Effector memory CD4-positive, alpha-beta T cell (primary cell): ENCODE measurements at regions not wholly inside any gene's neighbourhood (a gene's known extent, or its start where the extent isn't known, plus 50 kb on each side); places are given as distances from the start of the nearest gene placed in this dataset.
A peak's percentile ranks its signal among the peaks of the same experiment; 100 is the strongest.

Source experiments
- DNase-seq, 3 donors: peaks; one replicate each; pipeline ENCODE4 v3.0.0-alpha.2; 2020
- H3K27ac ChIP-seq: 2 replicates; pipeline ENCODE4 v1.7.0; 2013; ENCODE audit warnings: mild to moderate bottlenecking, low read length, moderate library complexity; ENCODE audit not compliant: insufficient read depth, poor library complexity, severe bottlenecking
- H3K27me3 ChIP-seq: replicated peaks from 2 replicates; pipeline ENCODE4 v1.7.0; 2013; ENCODE audit warnings: mild to moderate bottlenecking, low read length; ENCODE audit not compliant: insufficient read depth, control insufficient read depth, poor library complexity, severe bottlenecking
- H3K36me3 ChIP-seq: 2 replicates; pipeline ENCODE4 v1.7.0; 2013; ENCODE audit warnings: mild to moderate bottlenecking, low read length, moderate library complexity; ENCODE audit not compliant: control insufficient read depth, insufficient read depth
- H3K4me1 ChIP-seq: 2 replicates; pipeline ENCODE4 v1.7.0; 2013; ENCODE audit warnings: low read length, mild to moderate bottlenecking; ENCODE audit not compliant: control insufficient read depth, insufficient read depth, poor library complexity, severe bottlenecking
- H3K4me3 ChIP-seq: 2 replicates; pipeline ENCODE4 v1.7.0; 2013; ENCODE audit warnings: low read length, low read depth, mild to moderate bottlenecking; ENCODE audit not compliant: insufficient read depth, poor library complexity, severe bottlenecking
- H3K9me3 ChIP-seq: 2 replicates; pipeline ENCODE4 v1.7.0; 2013; ENCODE audit warnings: mild to moderate bottlenecking, low read length, moderate library complexity; ENCODE audit not compliant: control insufficient read depth

DNA sequence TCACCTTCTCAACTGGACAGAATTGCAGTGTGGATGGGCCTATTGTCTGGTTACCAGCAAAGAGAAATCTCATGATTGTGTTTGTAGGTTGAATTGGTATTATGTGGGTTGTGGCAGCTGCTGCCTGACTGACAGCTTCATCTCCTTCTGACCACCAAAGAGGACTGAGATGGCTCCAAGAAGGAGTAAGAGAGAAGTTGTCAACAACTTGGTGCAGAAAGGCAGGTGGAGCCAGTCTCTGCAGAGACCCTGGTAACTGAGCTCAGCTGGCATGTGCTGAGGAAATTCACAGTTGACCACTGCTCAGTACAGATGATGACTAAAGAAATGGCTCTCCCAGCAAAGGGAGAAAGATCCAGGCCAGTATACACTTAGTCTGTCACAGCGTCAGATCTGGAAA lies 240.0 kb upstream of the AMIGO2 start:
- Histone ChIP-seq H3K4me3 (no peak overlapping the region), H3K36me3 (no peaks in the 10 kb centered on the region), H3K27ac (no peak overlapping the region), H3K9me3 (no peaks in the 10 kb centered on the region), H3K27me3 (no peaks in the 10 kb centered on the region), H3K4me1 (peaks cover 6% of the 10 kb centered on the region)
- no peak for DNase-seq

GRCh38 chr12:47318963-47319362 lies 239.2 kb upstream of the AMIGO2 start:
- H3K36me3 ChIP-seq: no peaks in the 10 kb centered on the region
- H3K27ac ChIP-seq: no peak overlapping the region
- DNase-seq: no peak
- no peaks in the 10 kb centered on the region for H3K27me3 ChIP-seq
- no peak overlapping the region for H3K4me3 ChIP-seq
- peaks cover 6% of the 10 kb centered on the region for H3K4me1 ChIP-seq
- no peaks in the 10 kb centered on the region for H3K9me3 ChIP-seq

DNA sequence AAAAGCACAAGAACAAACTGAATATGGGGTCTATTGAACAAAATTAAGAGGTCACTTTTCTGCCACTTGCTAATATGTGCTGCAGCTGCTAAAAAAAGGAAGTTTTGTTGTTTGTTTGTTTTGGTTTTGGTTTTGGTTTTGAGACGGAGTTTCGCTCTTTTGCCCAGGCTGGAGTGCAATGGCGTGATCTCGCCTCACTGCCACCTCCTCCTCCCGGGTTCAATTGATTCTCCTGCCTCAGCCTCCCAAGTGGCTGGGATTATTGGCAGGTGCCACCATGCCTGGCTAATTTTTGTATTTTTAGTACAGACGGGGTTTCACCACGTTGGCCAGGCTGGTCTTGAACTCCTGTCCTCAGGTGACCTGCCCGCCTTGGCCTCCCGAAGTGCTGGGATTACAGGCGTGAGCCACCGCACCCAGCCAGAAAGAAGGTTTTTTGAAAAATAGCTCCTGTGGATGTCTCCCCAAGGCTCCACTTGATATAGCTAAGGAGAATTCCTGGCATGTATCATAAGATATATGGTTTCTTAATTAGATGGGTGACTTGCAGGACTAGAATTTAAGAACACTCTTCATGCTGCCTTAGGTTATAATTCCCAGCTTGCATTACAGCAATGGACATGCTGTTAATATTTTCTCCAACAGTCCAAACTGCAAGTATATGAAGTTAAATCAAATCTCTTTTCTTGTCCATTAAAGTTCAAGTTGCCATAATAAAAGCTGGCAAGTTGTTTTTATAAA lies 237.6 kb upstream of the AMIGO2 start:
- Histone ChIP-seq H3K4me3 (peak overlapping the region; percentile 30), H3K4me1 (peaks cover 6% of the 10 kb centered on the region), H3K9me3 (no peaks in the 10 kb centered on the region), H3K27me3 (no peaks in the 10 kb centered on the region), H3K27ac (no peak overlapping the region), H3K36me3 (no peaks in the 10 kb centered on the region)
- DNase-seq: no peak

DNA sequence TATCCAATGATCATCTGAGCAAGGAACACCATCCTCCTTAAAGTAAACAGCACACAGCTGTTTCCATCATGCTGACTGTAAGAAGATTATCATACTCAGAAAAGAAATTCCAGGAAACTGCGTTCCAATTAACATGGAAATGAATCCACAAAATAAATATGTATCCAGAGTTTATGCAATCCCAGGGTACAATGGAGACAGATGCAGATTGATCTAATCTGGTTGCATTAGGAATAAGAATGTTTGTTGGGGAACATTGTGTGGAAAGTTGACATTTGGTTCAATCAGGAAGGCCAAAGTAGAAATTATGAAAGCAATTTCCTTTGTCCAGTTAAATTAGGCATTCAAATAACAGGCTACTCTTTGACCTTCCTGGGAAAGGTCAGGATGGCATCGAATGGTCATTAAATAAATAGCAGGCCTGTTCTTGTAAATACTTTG lies 236.9 kb upstream of the AMIGO2 start:
- Histone ChIP-seq H3K4me3 (peak overlapping the region; percentile 30), H3K4me1 (peaks cover 6% of the 10 kb centered on the region), H3K36me3 (no peaks in the 10 kb centered on the region), H3K27ac (no peak overlapping the region), H3K27me3 (no peaks in the 10 kb centered on the region), H3K9me3 (no peaks in the 10 kb centered on the region)
- no peak for DNase-seq

- Histone ChIP-seq H3K27me3 (no peaks in the 10 kb centered on the region), H3K27ac (no peak overlapping the region), H3K36me3 (no peaks in the 10 kb centered on the region), H3K4me3 (no peak overlapping the region), H3K9me3 (no peaks in the 10 kb centered on the region), H3K4me1 (peaks cover 6% of the 10 kb centered on the region)
- no peak for DNase-seq
These were observed 235.2 kb upstream of the AMIGO2 start for GRCh38 chr12:47314996-47315395.

GRCh38 chr12:47312808-47313426 lies 233.2 kb upstream of the AMIGO2 start:
- Histone ChIP-seq H3K4me3 (no peak overlapping the region), H3K27ac (no peak overlapping the region), H3K9me3 (no peaks in the 10 kb centered on the region), H3K27me3 (no peaks in the 10 kb centered on the region), H3K4me1 (peaks cover 6% of the 10 kb centered on the region), H3K36me3 (no peaks in the 10 kb centered on the region)
- no peak for DNase-seq

GRCh38 chr12:47312147-47312546 lies 232.4 kb upstream of the AMIGO2 start:
- H3K9me3 ChIP-seq: no peaks in the 10 kb centered on the region
- H3K27me3 ChIP-seq: no peaks in the 10 kb centered on the region
- H3K4me1 ChIP-seq: peaks cover 6% of the 10 kb centered on the region
- no peak overlapping the region for H3K4me3 ChIP-seq
- DNase-seq: no peak
- no peak overlapping the region for H3K27ac ChIP-seq
- no peaks in the 10 kb centered on the region for H3K36me3 ChIP-seq

GRCh38 chr12:47311568-47311967 lies 231.8 kb upstream of the AMIGO2 start:
- Histone ChIP-seq H3K9me3 (no peaks in the 10 kb centered on the region), H3K4me3 (no peak overlapping the region), H3K4me1 (peaks cover 3% of the 10 kb centered on the region), H3K36me3 (no peaks in the 10 kb centered on the region), H3K27ac (no peak overlapping the region), H3K27me3 (no peaks in the 10 kb centered on the region)
- no peak for DNase-seq

- Histone ChIP-seq H3K36me3 (no peaks in the 10 kb centered on the region), H3K27ac (no peak overlapping the region), H3K4me1 (no peaks in the 10 kb centered on the region), H3K27me3 (no peaks in the 10 kb centered on the region), H3K4me3 (no peak overlapping the region), H3K9me3 (no peaks in the 10 kb centered on the region)
- no peak for DNase-seq
These were observed 231.3 kb upstream of the AMIGO2 start for GRCh38 chr12:47311010-47311409.

GRCh38 chr12:47308672-47309071 lies 228.9 kb upstream of the AMIGO2 start:
- Histone ChIP-seq H3K4me3 (no peak overlapping the region), H3K27ac (no peak overlapping the region), H3K36me3 (no peaks in the 10 kb centered on the region), H3K27me3 (no peaks in the 10 kb centered on the region), H3K9me3 (no peaks in the 10 kb centered on the region), H3K4me1 (no peaks in the 10 kb centered on the region)
- no peak for DNase-seq
